HCEC 1CT (cell line): ENCODE measurements at regions not wholly inside any gene's neighbourhood (a gene's known extent, or its start where the extent isn't known, plus 50 kb on each side); places are given as distances from the start of the nearest gene placed in this dataset.
"Not testable (repeated sequence)": the region's sequence is repeated elsewhere in the genome, so short reads cannot be mapped to it uniquely, and the experiment has no call there.

Experiments used
- DNase-seq: peaks from one replicate; pipeline ENCODE4 v3.0.0-alpha.2; 2017

DNA sequence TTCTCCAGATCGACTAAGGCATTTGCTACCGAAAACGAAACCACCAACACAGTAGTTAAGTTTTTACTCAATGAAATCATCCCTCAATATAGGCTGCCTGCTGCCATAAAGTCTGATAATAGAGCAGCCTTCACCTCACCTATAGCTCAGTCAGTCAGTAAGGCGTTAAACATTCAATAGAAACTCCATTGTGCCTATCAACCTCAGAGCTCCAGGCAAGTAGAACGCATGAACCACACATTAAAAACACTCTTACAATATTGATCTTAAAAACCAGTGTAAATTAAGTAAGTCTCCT is 160.6 kb downstream of the DEFB131A start:
- not testable (repeated sequence) for DNase-seq

DNA sequence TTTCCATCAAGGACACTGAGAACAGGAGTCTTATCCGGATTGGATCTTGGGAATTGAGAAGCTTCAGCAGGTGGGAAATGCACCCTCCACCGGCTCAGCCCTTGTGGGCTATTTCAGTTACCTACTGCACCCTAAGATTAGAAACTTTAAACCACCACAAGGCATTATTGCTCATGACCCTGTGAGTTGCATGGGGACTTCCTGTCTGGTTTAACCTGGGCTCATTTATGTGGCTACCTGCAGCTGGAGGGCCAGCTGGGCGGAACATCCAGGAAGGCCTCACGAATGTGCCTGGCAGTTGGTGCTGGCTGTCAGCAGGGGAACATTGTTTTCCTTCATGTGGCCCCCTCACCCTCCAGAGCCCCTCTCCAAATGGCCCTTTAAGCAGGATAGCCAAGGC is 164.1 kb downstream of the DEFB131A start:
- DNase-seq = no peak

DNA sequence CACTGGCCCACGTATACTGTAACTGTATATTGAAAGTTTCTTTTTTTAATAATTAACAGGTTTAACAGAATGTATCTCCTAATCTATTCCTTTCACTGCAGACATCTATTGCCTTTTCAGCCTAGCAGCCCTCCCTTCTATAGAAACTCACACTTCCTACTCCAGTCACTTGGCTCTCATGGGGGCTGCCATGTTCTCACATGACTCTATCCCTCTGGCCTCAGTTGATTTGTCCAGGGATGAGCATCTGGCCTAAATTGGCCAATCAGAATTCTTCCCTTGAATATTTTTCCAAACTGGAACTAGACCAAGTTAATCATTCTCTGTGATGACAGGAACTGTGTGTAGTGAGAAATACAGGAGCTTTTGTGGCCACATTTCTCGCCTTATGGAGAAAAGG is 166.1 kb downstream of the DEFB131A start:
- DNase-seq = not testable (repeated sequence)

DNA sequence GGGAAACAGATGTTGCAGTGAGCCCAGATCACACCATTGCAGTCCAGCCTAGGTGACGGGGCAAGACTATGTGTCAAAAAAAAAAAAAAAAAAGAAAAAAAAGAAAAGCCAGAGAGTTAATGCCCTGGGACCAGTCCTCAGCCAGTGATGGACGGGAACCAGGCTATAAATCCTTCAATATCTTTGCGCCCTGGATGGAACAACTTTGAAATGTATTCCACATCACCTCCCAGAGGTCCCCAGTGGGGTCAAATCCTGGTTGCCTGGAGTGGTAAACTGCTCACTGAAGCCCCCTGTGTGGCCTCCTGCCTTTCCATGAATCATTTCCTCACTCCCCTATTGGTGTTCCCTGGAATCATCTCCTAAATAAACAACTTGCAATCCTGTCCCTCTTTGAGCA is 166.9 kb downstream of the DEFB131A start:
- no peak for DNase-seq

DNA sequence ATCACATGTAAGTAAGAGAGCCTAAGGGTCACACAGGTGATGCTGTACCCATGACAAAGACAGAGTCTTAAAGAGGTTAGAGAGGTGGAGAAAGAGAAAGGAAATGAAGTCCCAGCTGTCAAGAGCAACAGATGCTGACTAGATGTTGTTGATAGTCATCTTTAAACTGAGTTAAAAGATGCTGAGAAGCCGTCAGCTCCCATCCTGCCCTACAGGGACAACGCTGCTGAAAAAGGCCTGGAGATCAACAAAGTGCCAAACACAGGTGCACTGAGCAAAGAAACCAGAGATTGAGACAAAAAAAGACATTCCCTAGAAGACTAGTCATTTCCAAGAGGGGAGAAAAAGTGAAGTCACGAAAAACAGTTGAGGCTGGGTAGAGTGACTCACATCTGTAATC is 145.0 kb upstream of the DRD5 start:
- DNase-seq = not testable (repeated sequence)

DNA sequence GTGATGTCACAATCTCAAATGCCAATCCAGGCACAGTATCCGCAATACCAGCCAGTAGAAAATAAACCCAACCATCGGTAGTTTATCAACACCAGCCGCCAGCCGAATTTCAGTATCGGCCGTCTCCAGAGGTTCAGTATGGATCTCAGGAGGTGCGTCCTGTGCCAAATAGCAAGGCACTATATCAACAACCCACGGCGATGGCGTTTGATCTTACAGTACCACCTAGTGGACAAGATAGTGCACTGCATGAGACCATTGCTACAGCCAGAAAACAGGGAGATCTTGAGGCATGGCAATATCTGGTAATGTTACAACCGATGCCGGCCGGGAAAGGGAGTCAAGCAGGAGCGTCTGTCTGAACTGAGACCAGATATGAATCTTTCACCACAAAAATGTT is 121.8 kb upstream of the DRD5 start:
- DNase-seq = not testable (repeated sequence)

DNA sequence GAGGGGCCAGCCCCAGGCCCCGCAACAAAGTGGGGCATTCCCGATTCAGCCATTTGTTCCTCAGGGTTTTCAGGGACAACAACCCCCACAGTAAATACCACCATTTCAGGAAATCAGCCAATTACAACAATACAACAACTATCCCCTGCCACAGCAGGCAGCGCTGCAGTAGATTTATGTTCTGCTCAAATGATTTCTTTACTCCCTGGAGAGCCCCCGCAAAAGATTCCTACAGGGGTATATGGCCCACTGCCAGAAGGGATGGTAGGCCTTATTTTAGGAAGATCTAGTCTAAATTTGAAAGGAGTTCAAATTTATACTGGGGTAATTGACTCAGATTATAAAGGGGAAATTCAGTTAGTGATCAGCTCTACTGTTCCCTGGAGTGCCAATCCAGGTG is 120.5 kb upstream of the DRD5 start:
- not testable (repeated sequence) for DNase-seq

DNA sequence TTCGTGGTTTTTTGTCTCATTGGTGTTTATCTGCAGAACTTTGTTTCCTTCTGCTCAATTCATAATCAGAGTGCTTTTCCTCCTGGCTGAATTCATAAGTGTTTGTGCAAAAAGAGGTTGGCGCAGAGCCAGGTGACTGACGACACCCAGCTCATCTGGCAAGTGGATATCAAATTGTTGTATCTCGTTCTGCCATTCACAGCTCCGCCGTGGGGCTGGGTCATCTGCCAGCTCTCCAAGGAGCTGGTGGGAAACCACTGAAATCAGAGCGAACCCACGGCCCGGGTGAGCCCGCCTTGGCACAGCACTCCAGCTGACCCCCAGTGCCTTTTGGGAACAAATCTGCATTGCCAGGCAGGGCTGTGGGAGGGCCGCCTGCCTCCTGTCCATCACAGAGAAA is 110.7 kb upstream of the DRD5 start:
- DNase-seq = not testable (repeated sequence)

DNA sequence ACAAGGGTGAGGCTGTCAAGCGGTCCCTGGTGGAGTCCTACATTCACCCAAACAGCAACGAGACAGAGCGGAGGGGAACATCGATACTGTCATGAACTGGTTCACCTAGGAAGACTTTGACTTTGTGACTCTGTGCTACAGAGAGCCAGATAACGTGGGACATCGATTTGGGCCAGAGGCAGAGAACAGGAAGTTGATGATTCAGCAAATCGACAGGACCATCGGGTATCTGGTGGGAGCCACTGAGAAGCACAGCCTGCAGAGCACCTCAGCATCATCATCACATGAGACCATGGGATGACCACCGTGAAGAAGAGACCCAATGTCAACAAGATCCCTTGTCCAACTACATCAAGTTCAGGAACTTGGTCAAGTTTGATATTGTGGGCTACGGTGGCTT is 104.1 kb upstream of the DRD5 start:
- not testable (repeated sequence) for DNase-seq

DNA sequence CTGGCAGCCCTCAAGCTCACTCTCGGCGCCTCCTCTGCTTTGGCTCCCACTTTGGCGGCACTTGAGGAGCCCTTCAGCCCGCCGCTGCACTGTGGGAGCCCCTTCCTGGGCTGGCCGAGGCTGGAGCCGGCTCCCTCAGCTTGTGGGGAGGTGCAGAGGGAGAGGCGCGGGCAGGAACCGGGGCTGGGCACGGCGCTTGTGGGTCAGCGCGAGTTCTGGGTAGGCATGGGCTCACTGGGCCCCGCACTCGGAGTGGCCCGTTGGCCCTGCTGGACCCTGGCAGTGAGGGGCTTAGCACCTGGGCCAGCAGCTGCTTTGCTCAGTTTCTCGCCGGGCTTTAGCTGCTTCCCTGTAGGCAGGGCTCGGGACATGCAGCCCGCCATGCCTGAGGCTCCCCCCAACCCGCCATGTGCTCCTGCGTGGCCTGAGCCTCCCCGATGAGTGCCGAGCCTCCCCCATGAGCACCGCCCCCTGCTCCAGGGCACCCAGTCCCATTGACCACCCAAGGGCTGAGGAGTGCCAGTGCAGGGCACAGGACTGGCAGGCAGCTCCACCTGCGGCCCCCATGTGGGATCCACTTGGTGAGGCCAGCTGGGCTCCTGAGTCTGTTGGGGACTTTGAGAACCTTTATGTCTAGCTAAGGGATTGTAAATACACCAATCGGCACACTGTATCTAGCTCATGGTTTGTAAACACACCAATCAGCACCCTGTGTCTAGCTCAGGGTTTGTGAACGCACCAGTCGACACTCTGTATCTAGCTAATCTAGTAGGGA is 101.5 kb upstream of the DRD5 start:
- DNase-seq = no peak

DNA sequence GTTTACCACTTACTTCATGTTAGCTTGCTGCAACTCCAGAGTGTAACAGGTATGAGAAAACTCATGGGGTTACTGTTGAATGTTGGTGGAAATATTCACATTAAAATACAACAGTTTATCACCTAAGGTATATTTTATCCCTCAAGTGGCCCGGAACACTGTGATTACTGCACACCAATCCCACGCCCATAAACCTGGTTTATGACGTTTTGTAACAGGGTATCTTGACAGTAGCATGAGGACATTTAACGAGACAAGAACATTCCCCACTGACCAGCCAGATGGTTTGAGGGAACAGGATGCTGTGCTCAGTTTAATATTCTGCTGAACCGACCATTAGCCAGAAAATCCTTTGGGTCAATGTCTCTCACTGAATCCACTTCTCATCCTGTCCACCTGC is 98.3 kb upstream of the DRD5 start:
- not testable (repeated sequence) for DNase-seq

DNA sequence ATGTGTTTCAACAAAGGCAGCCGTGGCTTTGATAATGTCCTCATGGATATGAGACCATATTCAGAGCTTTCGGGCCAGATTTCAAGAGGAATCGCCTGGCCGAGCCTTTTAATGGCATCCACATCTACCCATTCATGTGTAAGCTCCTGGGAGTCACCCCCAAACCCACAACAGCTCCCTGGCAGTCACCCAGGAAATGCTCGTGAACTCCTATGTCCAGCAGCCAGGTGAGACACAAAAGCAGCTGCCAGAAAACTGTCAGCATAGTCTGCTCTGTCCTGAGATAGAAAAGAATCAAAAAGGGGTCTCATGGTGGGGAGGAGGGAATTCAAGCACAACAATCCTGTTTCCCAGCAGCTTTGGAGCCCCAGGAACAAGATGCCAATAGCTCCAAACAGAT is 96.4 kb upstream of the DRD5 start:
- not testable (repeated sequence) for DNase-seq

DNA sequence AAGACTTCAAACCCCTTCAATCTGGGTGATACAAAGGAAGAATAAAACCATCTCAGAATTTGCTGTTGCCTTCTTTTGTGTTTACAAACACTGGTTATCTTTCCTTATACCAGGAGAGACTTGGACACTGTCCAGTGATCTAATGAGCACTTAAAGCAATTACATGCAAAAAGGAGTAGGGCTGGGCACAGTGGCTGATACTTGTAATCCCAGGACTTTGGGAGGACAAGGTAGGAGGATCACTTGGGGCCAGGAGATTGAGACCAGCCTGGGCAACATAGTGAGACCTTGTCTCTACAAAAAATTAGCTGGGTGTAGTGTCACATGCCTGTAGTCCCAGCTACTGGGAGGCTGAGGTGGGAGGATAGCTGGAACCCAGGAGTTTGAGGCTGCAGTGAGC is 95.7 kb upstream of the DRD5 start:
- no peak for DNase-seq

DNA sequence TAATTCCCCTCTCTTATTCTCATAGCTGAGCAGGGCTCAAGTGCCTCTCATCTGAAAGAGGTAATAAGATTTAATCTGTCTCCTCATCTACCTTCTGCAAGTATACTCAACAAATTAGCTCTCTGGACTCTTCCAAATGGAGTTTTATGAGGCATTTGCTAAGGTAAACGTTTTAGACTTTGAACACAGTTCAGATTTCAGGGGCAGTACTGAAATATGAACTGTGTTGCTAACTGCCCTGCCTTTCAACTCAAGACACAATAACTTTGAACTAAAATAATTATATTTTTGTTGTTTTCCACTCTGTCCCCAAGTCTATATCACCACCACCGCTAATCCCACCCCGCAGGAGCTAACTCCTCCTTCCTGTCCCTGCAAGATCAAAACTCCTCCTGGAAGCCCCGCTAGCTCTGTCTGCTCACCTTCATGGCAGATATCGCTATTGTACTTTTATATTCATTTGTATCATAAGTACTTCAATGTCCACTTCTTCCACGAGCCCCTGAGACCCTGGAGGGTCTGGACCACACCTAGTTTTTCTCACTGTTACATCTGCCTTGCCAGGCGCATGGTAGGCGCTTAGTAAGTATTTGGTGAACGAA is 90.7 kb upstream of the DRD5 start:
- DNase-seq = not testable (repeated sequence)

DNA sequence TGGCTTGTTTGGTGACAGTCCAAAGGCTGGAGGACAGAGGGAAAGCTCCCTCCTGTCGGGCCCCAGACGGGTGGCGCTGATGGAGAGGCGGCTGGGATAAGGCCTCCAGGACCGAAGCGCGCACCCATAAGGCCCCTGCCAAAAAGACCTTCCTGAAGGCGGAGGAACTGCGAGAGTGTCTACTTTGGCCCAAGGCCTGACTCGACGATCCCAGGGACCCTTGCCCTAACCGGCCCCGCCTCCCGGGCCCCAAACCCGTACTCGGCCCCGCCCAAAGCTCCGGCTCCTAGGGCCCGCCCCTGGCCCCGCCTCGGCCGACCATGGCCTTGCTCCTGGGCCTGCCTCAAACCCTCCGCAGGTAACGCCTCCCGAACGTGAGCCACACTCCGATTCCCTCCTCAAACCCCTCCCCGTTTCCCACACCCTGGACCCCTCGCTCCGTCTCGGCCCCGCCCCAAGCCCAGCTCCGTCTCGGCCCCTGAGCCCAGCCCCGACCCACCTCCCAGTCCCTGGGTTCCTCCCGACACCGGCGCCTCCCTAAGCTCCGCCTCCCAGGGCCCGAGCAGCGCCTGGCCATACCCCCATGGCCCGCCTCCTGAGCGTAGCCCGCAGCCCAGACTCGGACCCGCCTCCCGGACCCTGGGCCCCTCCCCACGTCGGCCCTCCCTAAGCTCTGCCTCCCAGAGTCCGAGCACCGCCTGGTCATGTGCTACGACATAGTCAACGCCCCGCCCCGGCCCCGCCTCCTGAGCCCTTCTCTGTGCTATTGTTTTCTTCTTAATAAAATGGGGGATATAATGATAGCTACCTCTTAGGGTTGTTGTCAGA is 90.0 kb upstream of the DRD5 start:
- DNase-seq = no peak

DNA sequence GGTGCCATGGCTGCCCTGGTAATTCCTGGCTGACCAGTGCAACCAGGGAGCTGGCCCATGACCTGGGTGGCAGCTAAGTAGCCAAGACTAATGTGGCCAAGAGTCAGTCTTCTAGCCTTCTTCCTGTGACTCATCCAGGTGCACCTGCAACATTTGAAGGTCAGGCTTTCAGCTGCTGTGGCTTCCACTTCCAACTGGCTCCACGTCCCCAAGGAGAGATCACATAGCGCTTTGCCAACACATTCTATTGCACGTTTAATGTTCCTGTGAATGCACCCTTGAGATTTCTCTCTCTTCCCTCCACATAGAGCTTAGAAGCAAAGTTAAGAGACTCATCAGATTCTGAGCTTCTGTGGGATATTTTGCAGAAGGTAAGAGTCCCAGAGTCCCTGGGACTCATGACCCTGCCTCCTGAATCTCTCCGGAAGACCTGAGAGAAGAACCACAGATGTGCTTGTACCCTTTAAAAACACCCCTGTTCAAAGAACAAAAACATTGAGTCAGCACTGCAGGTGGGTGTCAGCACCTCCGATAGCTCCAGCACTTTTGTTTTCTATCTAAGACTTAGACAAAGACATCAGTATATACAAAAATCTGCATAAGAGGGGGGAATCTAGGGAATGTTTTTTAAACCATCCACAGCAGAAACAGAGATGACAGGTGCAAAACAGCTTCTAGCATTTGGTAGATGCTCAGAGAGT is 88.5 kb upstream of the DRD5 start:
- not testable (repeated sequence) for DNase-seq

DNA sequence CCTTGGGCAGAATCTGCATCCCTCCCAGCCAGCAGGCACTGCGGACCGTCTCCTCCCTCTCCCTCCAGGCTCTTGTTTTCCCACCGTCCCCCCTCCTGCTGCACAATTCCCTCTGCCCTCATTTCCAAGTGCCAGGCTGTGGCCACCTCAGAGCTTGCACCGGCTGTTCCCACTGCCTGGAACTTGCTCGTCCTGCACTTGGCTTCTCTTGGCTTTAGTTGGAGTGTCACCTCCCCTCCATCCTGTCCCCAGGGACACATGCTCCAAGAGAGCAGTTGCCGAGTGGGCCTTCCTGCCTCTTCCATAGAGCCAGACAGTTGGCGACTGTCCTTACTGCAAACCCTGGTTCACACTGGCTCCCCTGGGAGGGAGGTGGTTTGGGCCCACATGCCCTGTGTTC is 87.0 kb upstream of the DRD5 start:
- DNase-seq = not testable (repeated sequence)

DNA sequence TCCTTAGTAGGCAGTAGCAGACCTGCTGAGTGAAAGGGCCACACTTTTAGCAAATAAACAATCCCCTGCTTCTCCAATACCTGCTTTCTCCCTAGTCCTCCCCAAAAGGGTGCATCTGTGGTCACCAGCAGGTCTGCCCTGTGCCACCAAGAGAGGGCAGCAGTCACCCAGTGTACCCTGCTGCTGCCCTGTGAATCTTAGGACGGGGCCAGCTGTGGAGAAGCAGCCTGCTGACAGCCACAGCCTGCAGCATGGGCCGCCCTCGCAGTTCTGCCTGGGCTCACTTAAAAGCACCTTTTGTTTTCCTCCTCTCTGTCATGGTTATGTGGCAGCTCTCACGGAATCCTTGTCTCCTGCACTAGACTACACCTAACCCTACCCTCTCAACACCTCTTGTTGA is 85.4 kb upstream of the DRD5 start:
- not testable (repeated sequence) for DNase-seq

DNA sequence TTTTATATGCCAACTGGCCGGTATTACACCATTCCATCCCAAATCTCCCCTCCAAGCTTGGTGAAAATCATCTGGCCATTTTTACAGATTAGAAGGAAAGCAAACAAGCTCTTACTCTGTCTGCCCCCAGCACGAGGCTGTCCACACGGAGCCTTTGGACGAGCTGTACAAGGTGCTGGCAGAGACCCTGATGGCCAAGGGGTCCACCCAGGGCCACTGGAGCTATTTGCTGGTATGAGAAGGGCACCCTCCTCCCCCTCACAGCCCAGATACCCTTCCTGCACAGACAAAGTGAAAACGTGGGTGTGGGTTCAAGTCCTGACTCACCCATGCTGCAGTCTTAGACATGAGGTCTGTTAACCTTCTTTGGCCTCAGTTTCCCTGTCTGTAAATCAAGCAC is 84.9 kb upstream of the DRD5 start:
- not testable (repeated sequence) for DNase-seq

DNA sequence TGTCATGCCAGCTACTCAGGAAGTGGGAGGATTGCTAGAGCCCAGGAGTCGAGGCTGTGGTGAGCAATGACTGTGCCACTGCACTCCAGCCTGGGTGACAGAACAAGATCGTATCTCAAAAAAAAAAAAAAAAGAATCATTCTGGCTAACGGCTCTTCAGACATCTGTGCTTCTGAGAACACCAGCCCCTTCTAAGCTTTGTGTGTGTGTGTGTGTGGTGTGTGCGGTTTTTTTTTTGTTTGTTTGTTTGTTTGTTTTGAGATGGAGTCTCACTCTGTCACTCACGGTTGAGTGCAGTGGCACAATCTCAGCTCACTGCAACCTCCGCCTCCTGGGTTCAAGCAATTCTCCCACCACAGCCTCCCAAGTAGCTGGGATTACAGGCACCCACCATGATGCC is 79.4 kb upstream of the DRD5 start:
- not testable (repeated sequence) for DNase-seq

DNA sequence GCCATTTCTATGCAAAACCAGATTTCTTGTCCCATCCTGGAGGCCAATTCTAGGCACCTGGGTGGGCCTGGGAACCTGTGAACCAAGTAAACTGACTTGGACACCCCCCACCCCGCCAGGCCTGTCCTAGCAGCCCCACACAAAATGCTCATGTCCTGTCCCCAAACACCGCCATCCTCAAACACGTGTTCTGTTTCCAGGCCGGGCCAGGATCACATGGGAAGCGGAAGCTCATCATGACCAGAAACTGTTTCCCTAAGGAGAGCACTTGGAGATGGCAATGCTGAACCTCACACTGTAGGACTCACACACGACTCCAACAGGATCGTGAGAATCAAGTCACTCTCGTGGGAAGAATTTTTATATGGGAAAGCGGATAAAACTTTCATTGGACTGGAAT is 78.7 kb upstream of the DRD5 start:
- DNase-seq = not testable (repeated sequence)

DNA sequence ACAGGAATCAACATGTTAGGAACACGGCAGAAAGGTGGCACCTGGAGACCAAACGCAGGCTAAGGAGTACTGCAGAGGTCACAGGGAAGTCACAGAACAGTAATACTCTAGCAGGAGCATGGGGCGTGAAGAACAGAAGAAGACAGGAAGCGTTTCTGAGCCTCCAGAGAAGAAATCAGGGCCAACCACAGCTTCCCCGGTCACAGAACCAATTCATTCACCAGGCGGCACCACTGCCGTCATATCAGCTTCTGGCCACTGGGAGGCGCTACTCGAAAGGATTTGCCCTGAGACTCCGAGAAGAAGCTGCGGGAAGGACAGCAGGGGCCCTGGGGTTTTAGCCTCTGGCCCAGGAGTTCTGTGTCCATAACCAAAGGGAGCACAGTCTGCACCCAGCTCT is 78.0 kb upstream of the DRD5 start:
- DNase-seq = no peak

DNA sequence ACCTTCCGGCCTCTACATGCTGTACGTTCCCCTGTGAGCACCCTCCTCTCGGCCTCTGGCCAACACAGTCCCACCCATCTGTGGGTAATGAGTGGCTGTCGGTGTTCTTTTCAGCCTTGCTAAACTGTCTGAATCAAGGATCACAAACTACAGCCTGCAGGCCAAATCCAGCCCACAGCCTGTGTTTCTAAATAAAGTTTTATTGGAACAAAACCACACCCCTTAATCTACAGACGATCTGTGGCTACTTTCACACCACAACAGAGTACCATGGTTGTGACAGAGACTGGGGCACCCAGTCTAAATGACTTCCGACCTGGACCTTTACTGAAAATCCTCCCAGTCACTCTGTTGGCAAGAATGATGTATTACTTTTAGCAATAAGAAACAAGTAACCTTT is 77.3 kb upstream of the DRD5 start:
- not testable (repeated sequence) for DNase-seq
